Brain microvascular endothelial cell (primary cell): ENCODE measurements at regions not wholly inside any gene's neighbourhood (a gene's known extent, or its start where the extent isn't known, plus 50 kb on each side); places are given as distances from the start of the nearest gene placed in this dataset.

Experiments
- DNase-seq: peaks from one replicate; pipeline ENCODE4 v3.0.0-alpha.2; 2020
- H3K27ac ChIP-seq: fragments of 250-450 bp; sonication (Bioruptor Pico); 2 replicates; pipeline ENCODE4 v1.5.1; 2020; ENCODE audit warnings: mild to moderate bottlenecking, moderate library complexity
- H3K27me3 ChIP-seq: fragments of 250-450 bp; sonication (Bioruptor Pico); replicated peaks from 2 replicates; pipeline ENCODE4 v1.5.1; 2020; ENCODE audit warnings: mild to moderate bottlenecking
- H3K36me3 ChIP-seq: fragments of 250-450 bp; sonication (Bioruptor Pico); replicated peaks from 2 replicates; pipeline ENCODE4 v1.5.1; 2020; ENCODE audit warnings: mild to moderate bottlenecking
- H3K4me3 ChIP-seq: 2 replicates; pipeline ENCODE4 v1.5.1; 2011; ENCODE audit warnings: low read depth, mild to moderate bottlenecking, control low read depth, low read length, moderate library complexity
- CTCF ChIP-seq: IDR thresholded peaks from 2 replicates; pipeline ENCODE4 v1.5.1; 2011; ENCODE audit warnings: low read depth, mild to moderate bottlenecking, moderate library complexity, low read length, control low read depth, inconsistent platforms; ENCODE audit errors: missing control alignments
- in situ Hi-C: cut with HindIII; loops from 2 replicates; pipeline ENCODE4 v1.10.0; 2017; ENCODE audit warnings: low sequenced_read_pairs, low pct_ligation_motif_present

GRCh38 chr5:8094304-8094703 is 225.4 kb downstream of the MTRR start:
- no peaks in the 10 kb centered on the region for H3K27me3 ChIP-seq
- no peak for TF ChIP-seq CTCF
- no peak overlapping the region for H3K27ac ChIP-seq
- in situ Hi-C loops: no loop called here
- H3K4me3 ChIP-seq: no peak overlapping the region
- DNase-seq: no peak
- no peaks in the 10 kb centered on the region for H3K36me3 ChIP-seq

- no peaks in the 10 kb centered on the region for H3K36me3 ChIP-seq
- in situ Hi-C loops: no loop called here
- DNase-seq: no peak
- no peak overlapping the region for H3K4me3 ChIP-seq
- no peak for TF ChIP-seq CTCF
- no peak overlapping the region for H3K27ac ChIP-seq
- no peaks in the 10 kb centered on the region for H3K27me3 ChIP-seq
Observed at GRCh38 chr5:8097146-8097545, 228.2 kb downstream of the MTRR start.

GRCh38 chr5:8098081-8098480 is 229.1 kb downstream of the MTRR start:
- in situ Hi-C loops: no loop called here
- no peaks in the 10 kb centered on the region for H3K36me3 ChIP-seq
- TF ChIP-seq CTCF: no peak
- no peak overlapping the region for H3K4me3 ChIP-seq
- H3K27ac ChIP-seq: no peak overlapping the region
- DNase-seq: no peak
- no peaks in the 10 kb centered on the region for H3K27me3 ChIP-seq

- H3K4me3 ChIP-seq: no peak overlapping the region
- in situ Hi-C loops: no loop called here
- DNase-seq: no peak
- no peaks in the 10 kb centered on the region for H3K36me3 ChIP-seq
- TF ChIP-seq CTCF: no peak
- no peak overlapping the region for H3K27ac ChIP-seq
- no peaks in the 10 kb centered on the region for H3K27me3 ChIP-seq
Observed at GRCh38 chr5:8102714-8103113, 233.8 kb downstream of the MTRR start.

- Histone ChIP-seq H3K36me3 (no peaks in the 10 kb centered on the region), H3K4me3 (no peak overlapping the region), H3K27me3 (no peaks in the 10 kb centered on the region), H3K27ac (no peak overlapping the region)
- in situ Hi-C loops: no loop called here
- TF ChIP-seq CTCF: no peak
- no peak for DNase-seq
Observed at GRCh38 chr5:8114597-8115266, 245.8 kb downstream of the MTRR start.

GRCh38 chr5:8123559-8123958 is 254.6 kb downstream of the MTRR start:
- in situ Hi-C loops: no loop called here
- no peak for DNase-seq

More at GRCh38 chr5:8123559-8123958, 254.6 kb downstream of the MTRR start:
- Histone ChIP-seq H3K4me3 (no peak overlapping the region), H3K36me3 (no peaks in the 10 kb centered on the region), H3K27ac (no peak overlapping the region), H3K27me3 (no peaks in the 10 kb centered on the region)
- TF ChIP-seq CTCF: no peak
